ENCODE measurements at regions not wholly inside any gene's neighbourhood (a gene's known extent, or its start where the extent isn't known, plus 50 kb on each side); places are given as distances from the start of the nearest gene placed in this dataset.
"Not testable (repeated sequence)": the region's sequence is repeated elsewhere in the genome, so short reads cannot be mapped to it uniquely, and the experiment has no call there.

GRCh38 chr3:170800275-170800674 lies 69.7 kb downstream of the RPL22L1 start:
- not testable (repeated sequence) for TF ChIP-seq TARDBP (IDR thresholded peaks at IDR 0.05); BHLHE40 (IDR thresholded peaks at IDR 0.05; ENCODE audit: borderline replicate concordance); ARNT (IDR thresholded peaks at IDR 0.05); L3MBTL2 (conservative IDR thresholded peaks at IDR 0.05); FOXK2 (IDR thresholded peaks at IDR 0.05); FOXM1 (IDR thresholded peaks at IDR 0.05; ENCODE audit: borderline replicate concordance); SP1 (IDR thresholded peaks at IDR 0.05); CTBP1 (IDR thresholded peaks at IDR 0.05; ENCODE audit: borderline replicate concordance); FOXA1 (IDR thresholded peaks at IDR 0.05)
- TF ChIP-seq, protein P1, sequence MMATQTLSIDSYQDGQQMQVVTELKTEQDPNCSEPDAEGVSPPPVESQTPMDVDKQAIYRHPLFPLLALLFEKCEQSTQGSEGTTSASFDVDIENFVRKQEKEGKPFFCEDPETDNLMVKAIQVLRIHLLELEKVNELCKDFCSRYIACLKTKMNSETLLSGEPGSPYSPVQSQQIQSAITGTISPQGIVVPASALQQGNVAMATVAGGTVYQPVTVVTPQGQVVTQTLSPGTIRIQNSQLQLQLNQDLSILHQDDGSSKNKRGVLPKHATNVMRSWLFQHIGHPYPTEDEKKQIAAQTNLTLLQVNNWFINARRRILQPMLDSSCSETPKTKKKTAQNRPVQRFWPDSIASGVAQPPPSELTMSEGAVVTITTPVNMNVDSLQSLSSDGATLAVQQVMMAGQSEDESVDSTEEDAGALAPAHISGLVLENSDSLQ (IDR thresholded peaks at IDR 0.05), result not testable (repeated sequence)

Data from HEK293T (cell line).